ENCODE measurements at regions not wholly inside any gene's neighbourhood (a gene's known extent, or its start where the extent isn't known, plus 50 kb on each side); places are given as distances from the start of the nearest gene placed in this dataset.

GRCh38 chr12:97322388-97322787 is 140.2 kb upstream of the RMST start:
- Mint-ChIP-seq H3K4me3 (ENCODE audit: unreplicated experiment) (no peak overlapping the region), H3K9me3 (ENCODE audit: low read depth) (no peaks in the 10 kb centered on the region), H3K36me3 (ENCODE audit: low read depth) (no peaks in the 10 kb centered on the region), H3K27me3 (ENCODE audit: low read depth) (peaks cover 11% of the 10 kb centered on the region), H3K27ac (ENCODE audit: unreplicated experiment) (no peak overlapping the region), H3K4me1 (ENCODE audit: low read depth) (no peaks in the 10 kb centered on the region)
- no peak for TF ChIP-seq CTCF (IDR thresholded peaks at IDR 0.05)
- no peak for DNase-seq (ENCODE audit: low spot score)

GRCh38 chr12:97323154-97323553 is 139.4 kb upstream of the RMST start:
- TF ChIP-seq CTCF (IDR thresholded peaks at IDR 0.05) = no peak
- Mint-ChIP-seq H3K4me1 (ENCODE audit: low read depth) (no peaks in the 10 kb centered on the region), H3K27me3 (ENCODE audit: low read depth) (peaks cover 11% of the 10 kb centered on the region), H3K36me3 (ENCODE audit: low read depth) (no peaks in the 10 kb centered on the region), H3K4me3 (ENCODE audit: unreplicated experiment) (no peak overlapping the region), H3K27ac (ENCODE audit: unreplicated experiment) (no peak overlapping the region), H3K9me3 (ENCODE audit: low read depth) (no peaks in the 10 kb centered on the region)
- no peak for DNase-seq (ENCODE audit: low spot score)

GRCh38 chr12:97324471-97324870 is 138.1 kb upstream of the RMST start:
- Mint-ChIP-seq H3K4me1 (ENCODE audit: low read depth) (no peaks in the 10 kb centered on the region), H3K9me3 (ENCODE audit: low read depth) (no peaks in the 10 kb centered on the region), H3K4me3 (ENCODE audit: unreplicated experiment) (no peak overlapping the region), H3K27me3 (ENCODE audit: low read depth) (peaks cover 15% of the 10 kb centered on the region), H3K36me3 (ENCODE audit: low read depth) (no peaks in the 10 kb centered on the region), H3K27ac (ENCODE audit: unreplicated experiment) (no peak overlapping the region)
- no peak for TF ChIP-seq CTCF (IDR thresholded peaks at IDR 0.05)
- no peak for DNase-seq (ENCODE audit: low spot score)

- Mint-ChIP-seq H3K4me3 (ENCODE audit: unreplicated experiment) (no peak overlapping the region), H3K9me3 (ENCODE audit: low read depth) (no peaks in the 10 kb centered on the region), H3K27me3 (ENCODE audit: low read depth) (peaks cover 5% of the 10 kb centered on the region), H3K36me3 (ENCODE audit: low read depth) (no peaks in the 10 kb centered on the region), H3K27ac (ENCODE audit: unreplicated experiment) (no peak overlapping the region), H3K4me1 (ENCODE audit: low read depth) (no peaks in the 10 kb centered on the region)
- no peak for TF ChIP-seq CTCF (IDR thresholded peaks at IDR 0.05)
- no peak for DNase-seq (ENCODE audit: low spot score)
Measured at GRCh38 chr12:97335115-97335514, 127.5 kb upstream of the RMST start.

- TF ChIP-seq CTCF (IDR thresholded peaks at IDR 0.05) = no peak
- Mint-ChIP-seq H3K27me3 (ENCODE audit: low read depth) (peaks cover 5% of the 10 kb centered on the region), H3K27ac (ENCODE audit: unreplicated experiment) (no peak overlapping the region), H3K9me3 (ENCODE audit: low read depth) (no peaks in the 10 kb centered on the region), H3K4me3 (ENCODE audit: unreplicated experiment) (no peak overlapping the region), H3K36me3 (ENCODE audit: low read depth) (no peaks in the 10 kb centered on the region), H3K4me1 (ENCODE audit: low read depth) (no peaks in the 10 kb centered on the region)
- no peak for DNase-seq (ENCODE audit: low spot score)
Measured at GRCh38 chr12:97336900-97337751, 125.5 kb upstream of the RMST start.

Measured in chondrocyte (in vitro differentiated cells).